Skeletal muscle satellite cell (primary cell): ENCODE measurements at regions not wholly inside any gene's neighbourhood (a gene's known extent, or its start where the extent isn't known, plus 50 kb on each side); places are given as distances from the start of the nearest gene placed in this dataset.
"Not testable (repeated sequence)": the region's sequence is repeated elsewhere in the genome, so short reads cannot be mapped to it uniquely, and the experiment has no call there.

Source experiments
- H3K27me3 ChIP-seq: 2 replicates; pipeline ENCODE4 v1.7.0; 2013; ENCODE audit warnings: low read length; ENCODE audit not compliant: control insufficient read depth, insufficient read depth
- H3K36me3 ChIP-seq: 2 replicates; pipeline ENCODE4 v1.7.0; 2013; ENCODE audit warnings: mild to moderate bottlenecking, control low read depth, low read length; ENCODE audit not compliant: insufficient read depth
- H3K4me1 ChIP-seq: 2 replicates; pipeline ENCODE4 v1.7.0; 2013; ENCODE audit warnings: low read length; ENCODE audit not compliant: control insufficient read depth, insufficient read depth
- H3K4me2 ChIP-seq: 2 replicates; pipeline ENCODE4 v1.7.0; 2013; ENCODE audit warnings: mild to moderate bottlenecking, low read length
- H3K4me3 ChIP-seq: 2 replicates; pipeline ENCODE4 v1.7.0; 2013; ENCODE audit warnings: low read length
- H3K9ac ChIP-seq: 2 replicates; pipeline ENCODE4 v1.7.0; 2013; ENCODE audit warnings: mild to moderate bottlenecking, low read depth, low read length, moderate library complexity
- H3K9me3 ChIP-seq: replicated peaks from 2 replicates; pipeline ENCODE4 v1.7.0; 2013; ENCODE audit warnings: mild to moderate bottlenecking, control low read depth, low read length

DNA sequence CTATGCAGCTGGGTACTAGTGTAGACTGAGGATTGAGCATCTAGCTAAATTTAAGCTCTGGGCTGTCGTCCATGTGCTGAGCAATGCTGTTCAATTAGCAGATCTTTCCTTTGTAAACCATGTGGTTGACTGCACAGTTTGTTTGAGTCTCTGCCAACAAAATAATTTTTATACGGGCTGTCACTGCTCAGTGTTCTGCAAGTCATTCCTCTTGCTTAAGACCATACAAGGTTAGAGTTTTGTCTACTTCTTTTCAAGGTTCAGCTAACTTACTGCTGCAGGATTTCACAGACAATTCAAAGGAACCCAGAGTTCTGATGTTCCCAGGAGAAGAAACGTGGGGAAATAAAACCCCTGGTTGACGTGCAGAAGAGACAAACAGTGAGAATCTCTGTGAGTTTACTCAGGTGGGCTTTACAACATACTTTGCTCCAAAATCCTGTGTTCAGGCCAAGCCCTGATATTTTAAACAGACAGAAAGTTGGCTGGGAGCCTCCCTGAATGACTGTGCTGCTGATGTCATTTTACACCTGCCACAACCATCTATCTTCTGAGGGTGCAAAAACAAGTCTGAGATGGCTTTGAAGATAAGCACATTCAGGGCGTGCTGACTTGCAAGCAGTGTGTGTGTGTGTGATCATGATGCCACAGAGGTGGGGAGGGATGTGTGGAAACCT is 177.1 kb upstream of the SVIL start:
- peaks cover 4% of the 10 kb centered on the region for H3K27me3 ChIP-seq
- H3K9ac ChIP-seq: peak overlapping the region; percentile 5
- no peaks in the 10 kb centered on the region for H3K36me3 ChIP-seq
- H3K4me3 ChIP-seq: no peak overlapping the region
- H3K9me3 ChIP-seq: no peaks in the 10 kb centered on the region
- peaks cover 24% of the 10 kb centered on the region for H3K4me1 ChIP-seq
- peak overlapping the region; percentile 10 for H3K4me2 ChIP-seq

DNA sequence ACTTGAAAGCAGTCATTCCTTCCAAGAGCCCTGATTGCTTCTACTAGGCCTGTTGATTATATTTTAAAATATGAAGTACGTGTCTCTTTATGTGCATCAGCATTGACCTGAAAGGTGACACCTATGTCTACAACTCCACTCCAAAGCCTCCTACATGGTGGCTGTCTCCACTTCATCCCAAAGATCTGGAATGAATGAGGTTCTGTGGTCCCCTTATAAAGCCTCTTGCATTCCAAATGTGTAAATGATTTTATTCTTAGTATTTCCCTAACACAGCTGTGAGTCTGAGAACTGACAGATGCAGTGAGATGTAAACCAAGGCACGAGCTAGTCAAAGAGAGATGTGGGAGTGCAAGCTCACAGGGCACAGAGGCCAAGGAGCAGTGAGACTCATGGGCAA is 176.0 kb upstream of the SVIL start:
- Histone ChIP-seq H3K4me2 (no peak overlapping the region), H3K27me3 (no peaks in the 10 kb centered on the region), H3K4me3 (no peak overlapping the region), H3K9me3 (no peaks in the 10 kb centered on the region), H3K36me3 (no peaks in the 10 kb centered on the region), H3K4me1 (peaks cover 35% of the 10 kb centered on the region), H3K9ac (no peak overlapping the region)

DNA sequence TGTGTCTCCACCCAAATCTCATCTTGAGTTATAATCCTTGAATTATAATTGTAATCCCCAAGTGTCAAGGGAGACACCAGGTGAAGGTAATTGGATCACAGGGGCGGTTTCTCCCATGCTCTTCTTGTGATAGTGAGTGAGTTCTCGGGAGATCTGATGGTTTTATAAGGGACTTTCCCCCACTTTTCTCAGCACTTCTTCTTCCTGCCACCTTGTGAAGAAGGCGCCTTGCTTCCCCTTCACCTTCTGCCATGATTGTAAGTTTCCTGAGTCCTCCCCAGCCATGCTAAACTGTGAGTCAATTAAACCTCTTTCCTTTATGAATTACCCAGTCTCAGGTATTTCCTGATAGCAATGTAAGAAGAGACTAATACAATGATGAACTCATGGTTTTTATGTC is 175.5 kb upstream of the SVIL start:
- peaks cover 40% of the 10 kb centered on the region for H3K4me1 ChIP-seq
- not testable (repeated sequence) for H3K9ac ChIP-seq, H3K36me3 ChIP-seq, H3K4me3 ChIP-seq, H3K27me3 ChIP-seq, H3K4me2 ChIP-seq, H3K9me3 ChIP-seq

DNA sequence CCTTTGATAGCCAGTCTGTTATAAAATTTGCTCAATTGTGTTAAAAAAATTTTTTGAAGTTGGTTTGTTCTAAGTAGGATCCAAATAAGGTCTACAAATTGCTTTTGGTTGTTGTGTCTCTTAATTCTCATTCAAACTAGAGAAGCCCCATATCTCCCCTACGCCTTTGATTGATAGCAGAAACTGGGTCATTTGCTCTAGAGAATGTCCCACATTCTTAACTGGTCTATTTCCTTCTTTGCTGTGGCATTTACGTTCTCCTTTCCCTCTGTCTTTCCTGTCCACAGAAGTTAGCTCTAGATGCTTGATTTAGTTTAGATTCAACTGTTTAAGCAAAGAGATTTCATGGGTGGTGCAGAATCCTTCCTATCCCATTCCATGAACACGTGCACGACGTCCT is 174.6 kb upstream of the SVIL start:
- Histone ChIP-seq H3K36me3 (no peaks in the 10 kb centered on the region), H3K4me3 (no peak overlapping the region), H3K4me2 (no peak overlapping the region), H3K9ac (no peak overlapping the region), H3K4me1 (peaks cover 49% of the 10 kb centered on the region), H3K9me3 (no peaks in the 10 kb centered on the region), H3K27me3 (no peaks in the 10 kb centered on the region)

DNA sequence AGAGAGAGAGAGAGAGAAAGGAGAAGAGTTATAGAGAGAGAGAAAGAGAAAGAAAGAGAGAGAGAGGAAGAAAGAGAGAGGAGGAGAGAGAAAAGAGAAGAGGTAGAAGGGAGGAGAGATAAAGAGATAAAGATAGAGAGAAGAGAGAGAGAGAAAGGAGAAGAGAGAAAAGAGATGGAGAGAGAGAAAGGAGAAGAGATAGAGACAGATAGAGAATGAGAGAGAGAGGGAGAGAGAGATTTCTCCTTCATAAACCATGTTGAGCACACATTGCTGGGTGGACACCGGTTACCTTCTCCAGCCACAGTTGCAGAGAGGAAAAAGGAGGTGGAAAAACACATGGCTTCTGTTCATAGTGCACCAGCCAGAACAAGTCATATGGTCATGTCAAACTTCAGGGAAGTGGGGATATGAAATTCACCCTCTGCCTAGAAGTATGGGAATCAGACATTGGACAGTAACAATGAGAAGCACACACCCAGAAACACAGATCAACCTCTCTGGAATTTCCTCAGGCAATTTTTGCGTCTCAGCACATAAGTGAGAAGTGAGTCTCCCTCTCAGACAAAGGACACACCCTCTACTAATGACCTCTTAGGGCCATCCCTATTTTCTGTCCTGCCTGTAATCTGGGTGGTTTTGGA is 172.5 kb upstream of the SVIL start:
- no peak overlapping the region for H3K4me3 ChIP-seq
- H3K9ac ChIP-seq: no peak overlapping the region

DNA sequence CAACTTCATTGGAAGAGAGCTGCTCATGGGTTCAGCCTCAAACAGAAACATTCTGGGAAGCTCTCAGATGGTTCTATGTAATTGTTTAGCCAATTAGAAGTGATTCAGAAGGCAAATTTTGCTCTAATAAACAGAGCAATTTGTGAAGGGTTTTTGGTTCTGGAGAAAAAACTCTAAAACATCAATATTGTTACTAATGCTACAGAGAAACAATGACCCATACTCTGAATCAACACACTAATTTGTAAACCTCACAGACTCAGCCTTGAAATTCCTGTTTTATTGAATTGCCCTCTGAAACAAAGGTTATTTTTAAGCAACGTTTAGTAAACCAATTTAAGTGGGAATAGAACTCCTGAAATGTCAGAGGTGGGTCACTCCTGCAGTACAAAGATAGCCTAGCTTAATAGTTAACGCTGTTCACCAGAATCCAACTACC is 171.6 kb upstream of the SVIL start:
- Histone ChIP-seq H3K36me3 (no peaks in the 10 kb centered on the region), H3K4me2 (no peak overlapping the region), H3K4me3 (no peak overlapping the region), H3K4me1 (peaks cover 56% of the 10 kb centered on the region), H3K27me3 (no peaks in the 10 kb centered on the region), H3K9ac (no peak overlapping the region), H3K9me3 (no peaks in the 10 kb centered on the region)

More for the DNA sequence above, 172.5 kb upstream of the SVIL start:
- Histone ChIP-seq H3K4me2 (no peak overlapping the region), H3K9me3 (no peaks in the 10 kb centered on the region), H3K27me3 (no peaks in the 10 kb centered on the region), H3K36me3 (no peaks in the 10 kb centered on the region), H3K4me1 (peaks cover 64% of the 10 kb centered on the region)

DNA sequence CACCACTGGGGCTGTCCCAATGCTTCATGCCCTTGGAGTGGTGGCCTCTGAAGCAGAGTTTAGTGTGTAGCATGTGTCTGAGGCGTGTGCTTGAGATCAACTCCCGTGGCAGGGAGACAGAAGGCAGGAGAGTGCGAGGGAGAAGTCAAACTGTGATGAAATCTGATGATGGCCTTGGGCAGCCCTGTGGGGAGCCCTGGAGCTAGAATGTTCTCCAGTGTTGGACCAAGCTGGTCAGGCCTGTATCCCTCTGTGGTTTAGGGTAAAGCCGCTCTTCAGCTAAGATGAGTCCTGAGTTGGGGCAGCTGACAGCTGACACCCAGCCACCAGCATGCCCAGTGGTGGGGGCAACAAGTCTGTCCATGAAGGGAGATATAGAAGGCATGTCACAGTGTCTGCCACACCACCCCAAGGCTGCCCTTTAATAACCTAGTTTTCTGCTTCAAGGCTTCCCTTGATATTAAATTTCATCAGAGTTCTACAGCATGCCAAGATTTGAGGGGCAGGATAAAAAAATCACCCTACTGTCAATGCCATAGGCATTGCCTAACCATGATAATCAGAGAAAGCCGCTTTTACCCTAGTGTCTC is 170.5 kb upstream of the SVIL start:
- Histone ChIP-seq H3K4me3 (no peak overlapping the region), H3K4me2 (no peak overlapping the region), H3K27me3 (no peaks in the 10 kb centered on the region), H3K4me1 (peaks cover 52% of the 10 kb centered on the region), H3K9ac (no peak overlapping the region), H3K36me3 (no peaks in the 10 kb centered on the region), H3K9me3 (no peaks in the 10 kb centered on the region)

DNA sequence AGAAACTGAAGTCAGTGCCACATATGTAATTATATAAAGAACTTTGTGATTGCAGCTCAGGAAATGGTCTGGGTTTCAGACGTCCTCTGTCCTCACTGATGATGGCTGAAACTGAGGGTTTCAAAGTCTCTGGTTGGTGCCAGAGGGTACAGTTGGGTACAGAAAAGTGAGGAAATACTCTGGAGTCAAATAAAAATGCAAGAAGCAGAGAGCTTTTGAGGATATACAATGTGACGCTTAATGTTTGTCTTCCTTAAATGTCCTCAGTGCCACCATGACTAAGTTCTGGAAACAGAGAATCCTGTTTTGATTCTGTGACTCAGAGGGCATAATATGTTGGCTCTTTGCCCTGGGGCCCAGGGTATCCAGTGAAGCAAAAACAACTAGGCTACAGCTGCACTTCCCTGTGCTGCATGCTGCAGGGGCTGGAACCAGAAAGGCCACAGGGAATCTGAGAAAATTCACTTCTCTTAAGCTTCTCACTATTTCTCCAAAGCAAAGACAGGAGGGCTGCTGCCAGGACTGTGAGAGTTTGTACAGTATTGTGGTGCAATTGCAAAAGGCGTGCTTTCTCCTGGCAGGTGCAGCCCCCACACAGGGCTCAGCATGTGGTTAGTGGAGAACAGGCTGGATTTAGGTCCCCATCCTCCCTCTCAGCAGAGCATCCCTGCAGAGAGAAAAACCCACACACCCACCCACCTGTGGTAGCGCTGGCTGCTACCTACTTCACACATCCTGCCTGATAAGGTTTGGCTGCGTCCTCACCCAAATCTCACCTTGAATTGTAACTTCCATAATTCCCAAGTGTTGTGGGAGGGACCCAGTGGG is 169.5 kb upstream of the SVIL start:
- H3K4me3 ChIP-seq: peak overlapping the region; percentile 37
- H3K4me1 ChIP-seq: peaks cover 52% of the 10 kb centered on the region

DNA sequence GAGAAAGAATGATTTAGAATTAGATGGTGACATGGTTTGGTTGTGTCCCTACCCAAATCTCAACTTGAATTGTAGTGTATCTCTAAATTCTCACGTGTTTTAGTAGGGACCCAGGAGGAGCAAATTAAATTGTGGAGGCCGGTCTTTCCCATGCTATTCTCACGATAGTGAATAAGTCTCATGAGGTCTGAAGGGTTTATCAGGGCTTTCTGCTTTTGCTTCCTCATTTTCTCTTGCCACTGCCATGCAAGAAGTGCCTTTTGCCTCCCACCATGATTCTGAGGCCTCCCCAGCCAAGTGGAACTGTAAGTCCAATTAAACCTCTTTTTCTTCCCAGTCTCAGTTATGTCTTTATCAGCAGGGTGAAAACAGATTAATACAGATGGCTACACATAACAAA is 167.4 kb upstream of the SVIL start:
- Histone ChIP-seq H3K4me2 (no peak overlapping the region), H3K36me3 (no peaks in the 10 kb centered on the region), H3K27me3 (no peaks in the 10 kb centered on the region), H3K9me3 (no peaks in the 10 kb centered on the region), H3K4me1 (peaks cover 45% of the 10 kb centered on the region), H3K4me3 (no peak overlapping the region), H3K9ac (no peak overlapping the region)

More for the DNA sequence above, 169.5 kb upstream of the SVIL start:
- peak overlapping the region; percentile 69 for H3K9ac ChIP-seq
- H3K4me2 ChIP-seq: peak overlapping the region; percentile 67
- no peaks in the 10 kb centered on the region for H3K36me3 ChIP-seq
- H3K9me3 ChIP-seq: no peaks in the 10 kb centered on the region
- no peaks in the 10 kb centered on the region for H3K27me3 ChIP-seq

DNA sequence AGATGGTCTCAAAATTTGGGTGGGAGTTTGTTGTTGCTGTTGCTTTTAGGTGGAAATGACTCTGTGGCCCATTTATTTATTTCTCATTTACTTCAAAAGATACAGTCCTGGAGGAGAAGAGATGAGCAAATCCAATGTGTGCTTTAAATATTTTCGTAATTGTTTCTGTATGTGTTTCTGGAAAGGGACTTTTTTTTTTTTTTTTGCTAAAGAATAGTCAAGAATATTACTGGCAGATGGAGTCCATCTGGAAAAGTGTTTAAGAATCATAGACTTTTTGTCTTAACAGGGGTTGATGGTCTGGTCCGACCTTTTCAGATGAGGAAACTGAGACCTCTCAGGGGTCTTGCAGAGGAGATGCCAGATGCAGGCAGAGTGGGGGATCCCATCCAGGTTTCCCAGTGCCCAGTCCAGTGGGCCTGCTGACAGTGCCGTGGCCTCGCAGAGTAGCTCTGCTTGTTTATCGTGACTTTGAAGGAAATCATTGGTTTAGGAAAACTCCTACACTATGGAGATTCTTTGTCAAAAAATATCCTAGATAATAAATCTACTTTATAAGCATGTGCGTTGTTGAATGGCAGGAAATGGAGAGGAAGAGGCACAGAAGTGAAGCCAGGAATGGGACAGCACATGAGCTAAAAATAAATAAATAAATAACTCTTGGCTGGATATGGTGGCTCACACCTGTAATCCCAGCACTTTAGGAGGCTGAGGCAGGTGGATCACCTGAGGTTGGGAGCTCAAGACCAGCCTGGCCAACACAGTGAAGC is 164.3 kb upstream of the SVIL start:
- no peaks in the 10 kb centered on the region for H3K9me3 ChIP-seq
- no peak overlapping the region for H3K9ac ChIP-seq
- H3K4me2 ChIP-seq: no peak overlapping the region
- peaks cover 33% of the 10 kb centered on the region for H3K4me1 ChIP-seq
- no peak overlapping the region for H3K4me3 ChIP-seq
- H3K36me3 ChIP-seq: no peaks in the 10 kb centered on the region
- H3K27me3 ChIP-seq: no peaks in the 10 kb centered on the region

DNA sequence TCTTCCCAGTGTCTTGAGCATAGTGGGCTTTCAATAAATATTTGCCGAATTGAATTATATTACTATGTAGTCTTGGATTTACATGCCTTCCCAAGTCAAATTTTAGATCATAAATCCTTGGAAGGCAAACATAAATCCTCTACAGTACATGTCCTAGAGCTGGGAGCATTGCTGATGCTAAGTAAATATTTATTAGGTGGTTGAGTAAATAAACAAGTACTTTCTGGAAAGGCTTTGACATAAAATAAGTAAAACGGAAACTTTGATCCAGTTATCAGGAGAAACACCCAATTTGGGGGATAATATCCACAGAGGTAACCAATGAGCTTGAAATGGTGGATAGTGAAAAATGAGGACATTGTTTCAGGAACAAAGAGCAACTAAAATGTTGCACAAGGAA is 162.8 kb upstream of the SVIL start:
- H3K27me3 ChIP-seq: no peaks in the 10 kb centered on the region
- no peak overlapping the region for H3K9ac ChIP-seq
- H3K9me3 ChIP-seq: no peaks in the 10 kb centered on the region
- no peaks in the 10 kb centered on the region for H3K36me3 ChIP-seq
- H3K4me3 ChIP-seq: no peak overlapping the region
- peaks cover 19% of the 10 kb centered on the region for H3K4me1 ChIP-seq
- H3K4me2 ChIP-seq: no peak overlapping the region
